Neuronal stem cell (in vitro differentiated cells): ENCODE measurements at regions not wholly inside any gene's neighbourhood (a gene's known extent, or its start where the extent isn't known, plus 50 kb on each side); places are given as distances from the start of the nearest gene placed in this dataset.

ENCODE experiments used
- DNase-seq: peaks from one replicate; pipeline ENCODE4 v3.0.0-alpha.2; 2013; ENCODE audit warnings: low spot score
- H2AFZ ChIP-seq: one replicate; pipeline ENCODE4 v1.6.1; 2013; ENCODE audit warnings: mild to moderate bottlenecking, low read length, inconsistent platforms
- H2AK5ac ChIP-seq: 2 replicates; pipeline ENCODE4 v1.6.1; 2013; ENCODE audit warnings: low read depth, mild to moderate bottlenecking, inconsistent platforms, low read length, moderate library complexity, mixed read lengths
- H2BK120ac ChIP-seq: 2 replicates; pipeline ENCODE4 v1.6.1; 2013; ENCODE audit warnings: low read depth, mild to moderate bottlenecking, inconsistent platforms, low read length, moderate library complexity, mixed read lengths
- H2BK12ac ChIP-seq: one replicate; pipeline ENCODE4 v1.6.1; 2013; ENCODE audit warnings: low read length, inconsistent platforms
- H2BK15ac ChIP-seq: 2 replicates; pipeline ENCODE4 v1.6.1; 2013; ENCODE audit warnings: mild to moderate bottlenecking, low read length, inconsistent platforms, mixed read lengths
- H2BK5ac ChIP-seq: one replicate; pipeline ENCODE4 v1.6.1; 2013; ENCODE audit warnings: inconsistent platforms, mild to moderate bottlenecking, low read length, moderate library complexity
- H3K14ac ChIP-seq: one replicate; pipeline ENCODE4 v1.6.1; 2013; ENCODE audit warnings: low read length, inconsistent platforms
- H3K18ac ChIP-seq: 2 replicates; pipeline ENCODE4 v1.6.1; 2013; ENCODE audit warnings: low read length, inconsistent platforms
- H3K23ac ChIP-seq: 2 replicates; pipeline ENCODE4 v1.6.1; 2013; ENCODE audit warnings: low read depth, mild to moderate bottlenecking, mixed read lengths, low read length, inconsistent platforms; ENCODE audit not compliant: poor library complexity
- H3K27ac ChIP-seq: replicated peaks from 3 replicates; pipeline ENCODE4 v1.5.1; 2013; ENCODE audit warnings: low read length, inconsistent platforms
- H3K27me3 ChIP-seq, 3 experiments: 2 replicates each; pipeline ENCODE4 v1.6.1; 2013; ENCODE audit warnings: low read length in 3 of 3, mild to moderate bottlenecking in 2 of 3, inconsistent platforms in 1 of 3, low read depth in 1 of 3, mixed read lengths in 1 of 3, moderate library complexity in 1 of 3; ENCODE audit not compliant: control insufficient read depth in 3 of 3, insufficient read depth in 3 of 3
- H3K36me3 ChIP-seq, 2 donors: replicated peaks in 1 of 2; 2 replicates each; pipeline ENCODE4 v1.6.1; 2013; ENCODE audit warnings: low read length in 2 of 2; ENCODE audit not compliant: control insufficient read depth in 2 of 2, insufficient read depth in 2 of 2
- H3K4ac ChIP-seq: 2 replicates; pipeline ENCODE4 v1.6.1; 2013; ENCODE audit warnings: inconsistent platforms, mild to moderate bottlenecking, low read length, moderate library complexity
- H3K4me1 ChIP-seq, 2 donors: 1 replicate in 1 of 2; 2 replicates in 1 of 2; pipeline ENCODE4 v1.6.1; 2013; ENCODE audit warnings: low read length in 2 of 2, low read depth in 1 of 2; ENCODE audit not compliant: control insufficient read depth in 2 of 2, insufficient read depth in 1 of 2
- H3K4me2 ChIP-seq: one replicate; pipeline ENCODE4 v1.6.1; 2013; ENCODE audit warnings: mild to moderate bottlenecking, low read length, inconsistent platforms; ENCODE audit not compliant: insufficient read depth, poor library complexity, severe bottlenecking
- H3K4me3 ChIP-seq, 2 donors: 2 replicates each; pipeline ENCODE4 v1.5.1; 2013; ENCODE audit warnings: low read length in 2 of 2, mild to moderate bottlenecking in 2 of 2, inconsistent platforms in 1 of 2, moderate library complexity in 1 of 2
- H3K79me1 ChIP-seq: one replicate; pipeline ENCODE4 v1.6.1; 2013; ENCODE audit warnings: low read depth, mild to moderate bottlenecking, inconsistent platforms, low read length, moderate library complexity
- H3K9ac ChIP-seq: one replicate; pipeline ENCODE4 v1.6.1; 2013; ENCODE audit warnings: mild to moderate bottlenecking, low read depth, low read length, inconsistent platforms; ENCODE audit not compliant: poor library complexity
- H3K9me3 ChIP-seq, 2 donors: replicated peaks in 1 of 2; 2 replicates each; pipeline versions ENCODE3 to v1.6.1; 2013; ENCODE audit warnings: low read length in 2 of 2, mild to moderate bottlenecking in 2 of 2, inconsistent platforms in 1 of 2, low read depth in 1 of 2, mixed read lengths in 1 of 2, moderate library complexity in 1 of 2; ENCODE audit not compliant: control insufficient read depth in 2 of 2, insufficient read depth in 1 of 2
- H4K8ac ChIP-seq: one replicate; pipeline ENCODE4 v1.6.1; 2013; ENCODE audit warnings: low read depth, mild to moderate bottlenecking, inconsistent platforms, low read length, moderate library complexity
- H4K91ac ChIP-seq: one replicate; pipeline ENCODE4 v1.6.1; 2013; ENCODE audit warnings: low read length, low read depth, mild to moderate bottlenecking, inconsistent platforms; ENCODE audit not compliant: poor library complexity
- WGBS, 2 donors: extraction: QIAGEN DNeasy Blood & Tissue Kit; methylation state at CpG; one replicate each; pipeline ENCODE4 v1.1.7; 2013; ENCODE audit warnings: missing lambda C conversion rate in 2 of 2, mixed read lengths in 1 of 2; ENCODE audit not compliant: insufficient read length in 2 of 2, insufficient replicate concordance in 1 of 2; ENCODE audit errors: extremely low coverage in 2 of 2; 5-methylcytosine and 5-hydroxymethylcytosine counted together

- Histone ChIP-seq H3K27ac (no peak overlapping the region), H4K91ac (no peak overlapping the region), H3K27me3 (no peaks in the 10 kb centered on the region), H3K4me3 (no peak overlapping the region), H3K9me3 (peaks cover 0 to 2% of the 10 kb centered on the region in 2 donors), H2BK12ac (no peak overlapping the region), H3K23ac (no peak overlapping the region), H3K18ac (no peak overlapping the region), H3K14ac (no peak overlapping the region), H3K9ac (no peak overlapping the region), H2AFZ (no peak overlapping the region), H3K4me2 (no peak overlapping the region), H2AK5ac (no peak overlapping the region), H2BK15ac (no peak overlapping the region), H3K79me1 (no peaks in the 10 kb centered on the region), H2BK5ac (no peak overlapping the region), H2BK120ac (no peak overlapping the region), H4K8ac (no peak overlapping the region), H3K36me3 (no peaks in the 10 kb centered on the region), H3K4me1 (no peaks in the 10 kb centered on the region), H3K4ac (no peak overlapping the region)
- WGBS, 2 donors: no CpG with 5 or more reads among the region's 4 CpGs
- no peak for DNase-seq
Measured at GRCh38 chr2:56981554-56981953, 797.8 kb downstream of the CCDC85A start.

GRCh38 chr2:56985609-56986008, 801.8 kb downstream of the CCDC85A start:
- Histone ChIP-seq H3K14ac (no peak overlapping the region), H4K8ac (no peak overlapping the region), H4K91ac (no peak overlapping the region), H3K79me1 (no peaks in the 10 kb centered on the region), H3K9me3 (peaks cover 0 to 2% of the 10 kb centered on the region in 2 donors), H2AFZ (no peak overlapping the region), H2AK5ac (no peak overlapping the region), H3K4me3 (no peak overlapping the region), H2BK15ac (no peak overlapping the region), H3K4me1 (no peaks in the 10 kb centered on the region), H3K18ac (no peak overlapping the region), H3K4me2 (no peak overlapping the region), H3K23ac (no peak overlapping the region), H3K9ac (no peak overlapping the region), H2BK12ac (no peak overlapping the region), H2BK5ac (no peak overlapping the region), H3K36me3 (no peaks in the 10 kb centered on the region), H3K27me3 (no peaks in the 10 kb centered on the region), H2BK120ac (no peak overlapping the region), H3K27ac (no peak overlapping the region), H3K4ac (no peak overlapping the region)
- DNase-seq: no peak

- H3K14ac ChIP-seq: no peak overlapping the region
- H4K8ac ChIP-seq: no peak overlapping the region
- H3K18ac ChIP-seq: no peak overlapping the region
- no peak for DNase-seq
- H3K4me3 ChIP-seq: no peak overlapping the region
- H3K9me3 ChIP-seq: no peaks in the 10 kb centered on the region
- H3K27me3 ChIP-seq: no peaks in the 10 kb centered on the region
- H4K91ac ChIP-seq: no peak overlapping the region
- no peaks in the 10 kb centered on the region for H3K36me3 ChIP-seq
- H3K9ac ChIP-seq: no peak overlapping the region
- no peaks in the 10 kb centered on the region for H3K79me1 ChIP-seq
- no peak overlapping the region for H3K23ac ChIP-seq
- H3K4me1 ChIP-seq: no peaks in the 10 kb centered on the region
- no peak overlapping the region for H3K4me2 ChIP-seq
- H3K27ac ChIP-seq: no peak overlapping the region
- no peak overlapping the region for H3K4ac ChIP-seq
- WGBS, 2 donors: no CpG with 5 or more reads among the region's 6 CpGs
- H2BK15ac ChIP-seq: no peak overlapping the region
- H2AK5ac ChIP-seq: no peak overlapping the region
- peak overlapping the region; percentile 68 for H2AFZ ChIP-seq
- no peak overlapping the region for H2BK5ac ChIP-seq
- H2BK120ac ChIP-seq: no peak overlapping the region
- no peak overlapping the region for H2BK12ac ChIP-seq
Measured at GRCh38 chr2:57022496-57022895, 838.7 kb downstream of the CCDC85A start.

GRCh38 chr2:57044931-57045635, 861.3 kb downstream of the CCDC85A start:
- Histone ChIP-seq H4K91ac (no peak overlapping the region), H2BK120ac (no peak overlapping the region), H3K27ac (no peak overlapping the region), H2BK15ac (no peak overlapping the region), H4K8ac (no peak overlapping the region), H3K9ac (no peak overlapping the region), H3K36me3 (no peaks in the 10 kb centered on the region), H2BK5ac (no peak overlapping the region), H3K23ac (no peak overlapping the region), H2AFZ (no peak overlapping the region), H3K14ac (no peak overlapping the region), H3K4ac (no peak overlapping the region), H3K4me2 (no peak overlapping the region), H3K4me1 (no peaks in the 10 kb centered on the region), H3K9me3 (no peaks in the 10 kb centered on the region), H3K4me3 (no peak overlapping the region), H2BK12ac (no peak overlapping the region), H2AK5ac (no peak overlapping the region), H3K18ac (no peak overlapping the region), H3K79me1 (no peaks in the 10 kb centered on the region), H3K27me3 (no peaks in the 10 kb centered on the region)
- no peak for DNase-seq
- WGBS, 2 donors: no CpG with 5 or more reads among the region's 4 CpGs
